Stomach (tissue), 8 donors: ENCODE measurements at regions not wholly inside any gene's neighbourhood (a gene's known extent, or its start where the extent isn't known, plus 50 kb on each side); places are given as distances from the start of the nearest gene placed in this dataset.

Source experiments
- DNase-seq, 2 donors: peaks; one replicate each; pipeline versions ENCODE4 v3.0.0 to v3.0.0-alpha.2; 2013 to 2019
- H3K27ac ChIP-seq, 5 donors: fragments of 200-600 bp in 4 of 5; sonication (generic) in 4 of 5; one replicate each; pipeline ENCODE4 v1.5.1; 2013 to 2019; ENCODE audit warnings: mild to moderate bottlenecking in 1 of 5, moderate library complexity in 1 of 5
- H3K27me3 ChIP-seq, 3 donors: fragments of 200-600 bp; sonication (generic); one replicate each; pipeline ENCODE4 v1.5.1; 2017 to 2019; ENCODE audit warnings: mixed run types in 1 of 3
- H3K36me3 ChIP-seq, 4 donors: fragments of 200-600 bp; sonication (generic); 1 replicate in 3 of 4; 2 replicates in 1 of 4; pipeline ENCODE4 v1.5.1; 2016 to 2019
- H3K4me1 ChIP-seq, 4 donors: fragments of 200-600 bp; sonication (generic); one replicate each; pipeline ENCODE4 v1.5.1; 2016 to 2019
- H3K4me3 ChIP-seq, 4 donors: fragments of 200-600 bp; sonication (generic) in 3 of 4; one replicate each; pipeline ENCODE4 v1.5.1; 2016 to 2019; ENCODE audit warnings: mild to moderate bottlenecking in 1 of 4
- H3K9me3 ChIP-seq, 4 donors: fragments of 200-600 bp; sonication (generic); one replicate each; pipeline ENCODE4 v1.5.1; 2016 to 2019
- EP300 ChIP-seq: sonication (generic); formaldehyde crosslinking; IDR thresholded peaks from one replicate; pipeline ENCODE4 v1.6.1; 2017; ENCODE audit warnings: antibody characterized with exemption
- POLR2A ChIP-seq, 4 donors: fragments of 450-650 bp; IDR thresholded peaks; one replicate each; pipeline ENCODE4 v1.6.1; 2016; ENCODE audit warnings: antibody characterized with exemption in 4 of 4, control low read depth in 2 of 4, mild to moderate bottlenecking in 1 of 4, moderate library complexity in 1 of 4
- POLR2AphosphoS5 ChIP-seq, 3 donors: sonication (generic); formaldehyde crosslinking; IDR thresholded peaks; one replicate each; pipeline ENCODE4 v1.6.1; 2016; ENCODE audit warnings: antibody characterized with exemption in 3 of 3
- WGBS, 5 donors: extraction: QIAGEN DNeasy Blood & Tissue Kit in 3 of 5; methylation state at CpG; one replicate each; pipeline versions ENCODE4 v1.1.5 to v1.1.7; 2013 to 2018; 5-methylcytosine and 5-hydroxymethylcytosine counted together
- intact Hi-C: fragments of 100-400 bp; cut with DNase I; formaldehyde crosslinking; loops from one replicate; pipeline ENCODE4 v1.15.1; 2023; ENCODE audit warnings: low total_unique reads
- TF ChIP-seq, protein P1 (sequence below), 7 experiments: fragments of 450-650 bp in 4 of 7; fragments of 200-600 bp in 3 of 7; sonication (generic) in 3 of 7; IDR thresholded peaks; one replicate each; pipeline ENCODE4 v1.5.1; 2016 to 2019; ENCODE audit warnings: antibody characterized with exemption in 7 of 7, control low read depth in 2 of 7, mild to moderate bottlenecking in 1 of 7
- donor health status: healthy with polysubstance abuse.
- donor health status: Bipolar disorder and iron deficiency.
- donor health status: healthy.

DNA sequence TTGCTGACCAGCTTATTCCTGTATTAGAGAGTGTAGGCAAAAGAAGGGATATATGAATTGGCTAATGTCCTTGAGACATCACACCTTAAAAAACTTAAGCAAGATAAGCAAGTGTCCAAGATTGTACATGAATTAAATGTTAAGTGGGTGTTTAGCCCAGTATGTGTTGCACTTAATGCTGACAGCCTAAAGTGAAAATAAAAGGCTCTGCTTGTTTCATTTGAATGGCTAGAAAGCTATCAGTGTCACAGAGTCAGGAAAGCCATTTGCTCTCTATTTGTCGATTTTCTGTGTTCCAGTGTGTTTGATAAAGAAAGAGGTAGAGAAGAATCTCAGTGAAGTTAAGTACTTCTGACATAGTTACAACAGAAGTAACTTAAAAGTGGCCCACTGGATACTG lies 744.9 kb downstream of the ANKRD7 start:
- DNase-seq = no peak
- H3K27ac ChIP-seq = no peak overlapping the region
- H3K4me3 ChIP-seq = no peak overlapping the region
- no peaks in the 10 kb centered on the region for H3K9me3 ChIP-seq
- no peaks in the 10 kb centered on the region for H3K4me1 ChIP-seq
- TF ChIP-seq POLR2AphosphoS5 (IDR thresholded peaks at IDR 0.05) = no peak
- TF ChIP-seq, protein P1, sequence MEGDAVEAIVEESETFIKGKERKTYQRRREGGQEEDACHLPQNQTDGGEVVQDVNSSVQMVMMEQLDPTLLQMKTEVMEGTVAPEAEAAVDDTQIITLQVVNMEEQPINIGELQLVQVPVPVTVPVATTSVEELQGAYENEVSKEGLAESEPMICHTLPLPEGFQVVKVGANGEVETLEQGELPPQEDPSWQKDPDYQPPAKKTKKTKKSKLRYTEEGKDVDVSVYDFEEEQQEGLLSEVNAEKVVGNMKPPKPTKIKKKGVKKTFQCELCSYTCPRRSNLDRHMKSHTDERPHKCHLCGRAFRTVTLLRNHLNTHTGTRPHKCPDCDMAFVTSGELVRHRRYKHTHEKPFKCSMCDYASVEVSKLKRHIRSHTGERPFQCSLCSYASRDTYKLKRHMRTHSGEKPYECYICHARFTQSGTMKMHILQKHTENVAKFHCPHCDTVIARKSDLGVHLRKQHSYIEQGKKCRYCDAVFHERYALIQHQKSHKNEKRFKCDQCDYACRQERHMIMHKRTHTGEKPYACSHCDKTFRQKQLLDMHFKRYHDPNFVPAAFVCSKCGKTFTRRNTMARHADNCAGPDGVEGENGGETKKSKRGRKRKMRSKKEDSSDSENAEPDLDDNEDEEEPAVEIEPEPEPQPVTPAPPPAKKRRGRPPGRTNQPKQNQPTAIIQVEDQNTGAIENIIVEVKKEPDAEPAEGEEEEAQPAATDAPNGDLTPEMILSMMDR (IDR thresholded peaks at IDR 0.05) = no peak
- no peak for TF ChIP-seq EP300
- no peak for TF ChIP-seq POLR2A (IDR thresholded peaks at IDR 0.05)
- H3K36me3 ChIP-seq = no peaks in the 10 kb centered on the region
- intact Hi-C loops = no loop called here
- WGBS, 5 donors = 21 to 39% (median 25%) methylated on average over 1 of the region's 1 CpG
- no peaks in the 10 kb centered on the region for H3K27me3 ChIP-seq

DNA sequence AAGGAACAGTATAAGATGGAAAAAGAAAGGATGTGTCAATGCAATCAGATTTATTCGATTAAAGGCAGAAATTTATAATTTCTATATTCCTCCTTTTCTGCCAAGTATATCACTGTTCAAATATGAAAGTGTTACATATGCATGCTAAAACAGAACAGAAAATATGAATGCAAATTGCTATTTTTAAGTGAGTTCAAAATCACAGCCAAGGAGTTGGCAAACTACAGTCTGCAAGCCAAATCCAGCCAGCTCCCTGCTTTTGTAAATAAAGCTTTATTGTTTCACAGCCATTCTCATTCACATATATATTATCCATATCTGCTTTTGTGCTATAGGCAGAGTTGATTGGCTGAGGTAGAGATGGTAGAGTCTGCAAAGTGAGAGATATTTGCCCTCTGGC lies 747.2 kb downstream of the ANKRD7 start:
- Histone ChIP-seq H3K27ac (no peak overlapping the region), H3K9me3 (no peaks in the 10 kb centered on the region), H3K36me3 (no peaks in the 10 kb centered on the region), H3K27me3 (no peaks in the 10 kb centered on the region), H3K4me3 (no peak overlapping the region), H3K4me1 (no peaks in the 10 kb centered on the region)
- WGBS, 5 donors = 89 to 95% (median 93%) methylated on average over 1 of the region's 1 CpG
- no peak for DNase-seq
- TF ChIP-seq POLR2A (IDR thresholded peaks at IDR 0.05) = no peak
- no peak for TF ChIP-seq EP300
- no peak for TF ChIP-seq POLR2AphosphoS5 (IDR thresholded peaks at IDR 0.05)
- TF ChIP-seq, protein P1 (IDR thresholded peaks at IDR 0.05) = no peak
- intact Hi-C loops = no loop called here

DNA sequence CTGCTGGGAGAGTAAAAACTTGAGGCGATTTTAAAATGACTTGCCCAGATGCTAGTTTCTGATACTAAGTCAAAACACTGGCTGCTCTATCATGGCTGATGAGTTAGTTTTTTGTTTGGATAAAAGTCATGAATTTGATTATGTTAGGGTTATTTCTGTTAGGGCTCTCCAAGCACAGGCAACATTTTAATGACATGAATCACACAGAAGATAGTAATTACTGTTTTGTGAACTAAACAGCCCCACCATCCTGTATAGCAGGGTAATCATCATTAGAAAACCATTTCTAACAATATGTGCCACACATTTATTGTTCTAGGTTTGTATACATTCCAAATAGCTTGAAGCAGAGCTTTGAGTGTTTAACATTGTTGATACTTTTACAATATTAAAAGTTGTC lies 750.3 kb downstream of the ANKRD7 start:
- H3K4me1 ChIP-seq = no peaks in the 10 kb centered on the region
- intact Hi-C loops = no loop called here
- WGBS, 5 donors = 66 to 74% (median 71%) methylated on average over 1 of the region's 1 CpG
- DNase-seq = no peak
- no peak overlapping the region for H3K4me3 ChIP-seq
- no peak for TF ChIP-seq EP300
- TF ChIP-seq, protein P1 (IDR thresholded peaks at IDR 0.05) = no peak
- TF ChIP-seq POLR2AphosphoS5 (IDR thresholded peaks at IDR 0.05) = no peak
- TF ChIP-seq POLR2A (IDR thresholded peaks at IDR 0.05) = no peak
- no peaks in the 10 kb centered on the region for H3K27me3 ChIP-seq
- H3K36me3 ChIP-seq = no peaks in the 10 kb centered on the region
- no peak overlapping the region for H3K27ac ChIP-seq
- H3K9me3 ChIP-seq = no peaks in the 10 kb centered on the region

DNA sequence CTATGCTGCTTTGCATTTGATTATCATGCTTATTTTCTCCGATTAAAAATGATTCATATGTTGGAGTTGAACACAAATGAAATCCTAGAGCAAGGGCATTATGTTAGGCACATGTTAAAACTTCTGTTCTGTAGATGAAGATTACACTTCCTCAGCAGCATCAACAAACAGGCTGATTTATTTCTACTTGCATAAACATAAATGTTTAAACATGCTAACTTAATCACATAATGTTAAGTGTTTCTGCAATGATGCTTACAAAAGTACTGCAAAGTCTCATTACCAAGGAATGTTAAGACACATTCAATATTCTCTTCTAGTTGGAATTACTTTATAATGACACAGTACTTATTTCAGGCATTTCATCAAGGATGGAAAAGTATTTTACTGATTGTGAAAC lies 770.8 kb downstream of the ANKRD7 start:
- no peaks in the 10 kb centered on the region for H3K4me1 ChIP-seq
- H3K4me3 ChIP-seq = no peak overlapping the region
- no peak for TF ChIP-seq POLR2AphosphoS5 (IDR thresholded peaks at IDR 0.05)
- TF ChIP-seq, protein P1 (IDR thresholded peaks at IDR 0.05) = no peak
- no peak for TF ChIP-seq POLR2A (IDR thresholded peaks at IDR 0.05)
- no peak for TF ChIP-seq EP300
- no peak overlapping the region for H3K27ac ChIP-seq
- DNase-seq = no peak
- WGBS, 5 donors = 41 to 68% (median 65%) methylated on average over 1 of the region's 1 CpG
- no peaks in the 10 kb centered on the region for H3K36me3 ChIP-seq
- intact Hi-C loops = no loop called here
- H3K9me3 ChIP-seq = no peaks in the 10 kb centered on the region
- no peaks in the 10 kb centered on the region for H3K27me3 ChIP-seq
